Psoas muscle (tissue), 7 donors: ENCODE measurements at regions not wholly inside any gene's neighbourhood (a gene's known extent, or its start where the extent isn't known, plus 50 kb on each side); places are given as distances from the start of the nearest gene placed in this dataset.

Experiments used
- ATAC-seq, 4 donors: fragments of 200-7000 bp; cut with Tn5 transposase; one replicate each; pipeline ENCODE4 v1.9.1; 2020; ENCODE audit warnings: moderate library complexity in 3 of 4, mild to moderate bottlenecking in 2 of 4
- DNase-seq, 2 donors: peaks; one replicate each; pipeline ENCODE4 v3.0.0-alpha.2; 2020
- H3K27ac ChIP-seq: fragments of 200-600 bp; one replicate; pipeline ENCODE4 v1.8.0; 2022
- H3K27me3 ChIP-seq, 3 donors: fragments of 200-600 bp in 1 of 3; one replicate each; pipeline versions ENCODE4 v1.6.1 to v1.8.0; 2013 to 2022; ENCODE audit warnings: low read length in 2 of 3, mild to moderate bottlenecking in 2 of 3, moderate library complexity in 1 of 3; ENCODE audit not compliant: insufficient read depth in 3 of 3
- H3K36me3 ChIP-seq, 2 donors: fragments of 200-600 bp in 1 of 2; one replicate each; pipeline versions ENCODE4 v1.6.1 to v1.8.0; 2013 to 2022; ENCODE audit warnings: low read depth in 1 of 2, mild to moderate bottlenecking in 1 of 2, moderate library complexity in 1 of 2; ENCODE audit not compliant: insufficient read depth in 1 of 2
- H3K4me1 ChIP-seq: fragments of 200-600 bp; one replicate; pipeline ENCODE4 v1.8.0; 2022
- H3K4me3 ChIP-seq: fragments of 200-600 bp; one replicate; pipeline ENCODE4 v1.8.0; 2022; ENCODE audit warnings: mild to moderate bottlenecking
- H3K9me3 ChIP-seq: fragments of 200-600 bp; one replicate; pipeline ENCODE4 v1.8.0; 2022
- WGBS, 3 donors: extraction: QIAGEN DNeasy Blood & Tissue Kit; methylation state at CpG; one replicate each; pipeline versions ENCODE4 v1.1.6 to v1.1.7; 2013; 5-methylcytosine and 5-hydroxymethylcytosine counted together
- intact Hi-C, 2 donors: fragments of 100-400 bp; cut with DNase I; formaldehyde crosslinking; loops; one replicate each; pipeline versions ENCODE4 v1.11.0 to v1.14.2; 2022
- TF ChIP-seq, protein P1 (sequence below): fragments of 200-600 bp; IDR thresholded peaks from one replicate; pipeline ENCODE4 v1.8.0; 2022; ENCODE audit warnings: antibody characterized with exemption
- donor health status: healthy with polysubstance abuse.
- donor health status: DM: no; HTN: no; CAD: no; lungs with moderate emphysema.
- donor health status: Bipolar disorder and iron deficiency.
- donor health status: healthy.
- donor health status: DM: yes; HTN: yes; CAD: no.
- donor health status: DM: no; HTN: no; CAD: no.
- donor health status: DM: yes; HTN: yes; CAD: no.

DNA sequence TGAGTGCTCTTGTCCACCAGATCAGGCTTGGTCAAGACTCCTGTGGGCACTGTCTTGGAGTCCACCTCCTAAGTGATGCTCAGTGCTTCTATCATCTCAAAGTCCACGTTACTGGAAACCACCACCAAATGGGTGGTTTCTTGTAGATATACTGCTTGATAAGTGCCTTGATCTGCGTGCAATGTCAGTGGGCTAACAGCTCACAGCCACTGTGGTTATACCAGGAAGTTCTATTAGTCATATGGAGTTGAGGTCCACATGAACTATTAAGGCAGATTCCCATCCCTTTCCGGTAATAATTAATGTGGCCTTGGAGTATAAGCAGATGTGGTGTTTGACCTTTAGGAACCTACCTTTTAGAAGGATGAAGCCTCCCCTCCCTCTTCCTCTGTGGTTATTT lies 161.9 kb downstream of the ZNF518B start:
- H3K9me3 ChIP-seq, result no peaks in the 10 kb centered on the region
- TF ChIP-seq, protein P1, sequence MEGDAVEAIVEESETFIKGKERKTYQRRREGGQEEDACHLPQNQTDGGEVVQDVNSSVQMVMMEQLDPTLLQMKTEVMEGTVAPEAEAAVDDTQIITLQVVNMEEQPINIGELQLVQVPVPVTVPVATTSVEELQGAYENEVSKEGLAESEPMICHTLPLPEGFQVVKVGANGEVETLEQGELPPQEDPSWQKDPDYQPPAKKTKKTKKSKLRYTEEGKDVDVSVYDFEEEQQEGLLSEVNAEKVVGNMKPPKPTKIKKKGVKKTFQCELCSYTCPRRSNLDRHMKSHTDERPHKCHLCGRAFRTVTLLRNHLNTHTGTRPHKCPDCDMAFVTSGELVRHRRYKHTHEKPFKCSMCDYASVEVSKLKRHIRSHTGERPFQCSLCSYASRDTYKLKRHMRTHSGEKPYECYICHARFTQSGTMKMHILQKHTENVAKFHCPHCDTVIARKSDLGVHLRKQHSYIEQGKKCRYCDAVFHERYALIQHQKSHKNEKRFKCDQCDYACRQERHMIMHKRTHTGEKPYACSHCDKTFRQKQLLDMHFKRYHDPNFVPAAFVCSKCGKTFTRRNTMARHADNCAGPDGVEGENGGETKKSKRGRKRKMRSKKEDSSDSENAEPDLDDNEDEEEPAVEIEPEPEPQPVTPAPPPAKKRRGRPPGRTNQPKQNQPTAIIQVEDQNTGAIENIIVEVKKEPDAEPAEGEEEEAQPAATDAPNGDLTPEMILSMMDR, result no peak
- ATAC-seq, result no peak

GRCh38 chr4:10289538-10289906 lies 167.7 kb downstream of the ZNF518B start:
- intact Hi-C loops, result no loop called here
- Histone ChIP-seq H3K36me3 (no peaks in the 10 kb centered on the region), H3K4me1 (no peaks in the 10 kb centered on the region), H3K27ac (no peak overlapping the region), H3K4me3 (no peak overlapping the region), H3K9me3 (no peaks in the 10 kb centered on the region), H3K27me3 (peaks cover 0 to 6% (median 0%) of the 10 kb centered on the region in 3 donors)
- WGBS, 3 donors, result 58 to 73% (median 70%) methylated on average over 2 of the region's 2 CpGs
- DNase-seq, result no peak
- TF ChIP-seq, protein P1, result no peak
- ATAC-seq, result no peak

More for the DNA sequence above, 161.9 kb downstream of the ZNF518B start:
- Histone ChIP-seq H3K27ac (no peak overlapping the region), H3K36me3 (no peaks in the 10 kb centered on the region), H3K4me1 (no peaks in the 10 kb centered on the region), H3K4me3 (no peak overlapping the region), H3K27me3 (peaks cover 0 to 6% (median 2%) of the 10 kb centered on the region in 3 donors)
- DNase-seq, result no peak
- WGBS, 3 donors, result 74 to 78% (median 77%) methylated on average over 3 of the region's 3 CpGs
- intact Hi-C loops, result no loop called here

GRCh38 chr4:10288830-10289537 lies 168.2 kb downstream of the ZNF518B start:
- ATAC-seq, result no peak
- no peaks in the 10 kb centered on the region for H3K4me1 ChIP-seq
- TF ChIP-seq, protein P1, result no peak
- intact Hi-C loops, result no loop called here
- no peak overlapping the region for H3K27ac ChIP-seq
- no peaks in the 10 kb centered on the region for H3K9me3 ChIP-seq
- no peak for DNase-seq
- H3K27me3 ChIP-seq, result peaks cover 0 to 6% (median 0%) of the 10 kb centered on the region in 3 donors
- 57 to 65% (median 63%) methylated on average over 4 of the region's 4 CpGs for WGBS, 3 donors
- no peaks in the 10 kb centered on the region for H3K36me3 ChIP-seq
- H3K4me3 ChIP-seq, result no peak overlapping the region

GRCh38 chr4:10285028-10285427 lies 168.4 kb upstream of the WDR1 start:
- no peaks in the 10 kb centered on the region for H3K36me3 ChIP-seq
- H3K4me1 ChIP-seq, result no peaks in the 10 kb centered on the region
- no peak for ATAC-seq
- no peaks in the 10 kb centered on the region for H3K27me3 ChIP-seq
- H3K4me3 ChIP-seq, result no peak overlapping the region
- H3K27ac ChIP-seq, result no peak overlapping the region
- WGBS, 3 donors, result 50 to 54% (median 51%) methylated on average over 3 of the region's 3 CpGs
- TF ChIP-seq, protein P1, result no peak
- no peak for DNase-seq
- intact Hi-C loops, result no loop called here
- no peaks in the 10 kb centered on the region for H3K9me3 ChIP-seq

GRCh38 chr4:10283761-10284160 lies 167.2 kb upstream of the WDR1 start:
- no peak for ATAC-seq
- intact Hi-C loops, result no loop called here
- no peak overlapping the region for H3K4me3 ChIP-seq
- DNase-seq, result no peak
- H3K9me3 ChIP-seq, result no peaks in the 10 kb centered on the region
- no peak overlapping the region for H3K27ac ChIP-seq
- H3K36me3 ChIP-seq, result no peaks in the 10 kb centered on the region
- TF ChIP-seq, protein P1, result no peak
- H3K27me3 ChIP-seq, result no peaks in the 10 kb centered on the region
- 55 to 73% (median 60%) methylated on average over 2 of the region's 2 CpGs for WGBS, 3 donors
- no peaks in the 10 kb centered on the region for H3K4me1 ChIP-seq
